ENCODE measurements at regions not wholly inside any gene's neighbourhood (a gene's known extent, or its start where the extent isn't known, plus 50 kb on each side); places are given as distances from the start of the nearest gene placed in this dataset.

GRCh38 chr7:16169537-16169936 is 251.8 kb downstream of the CRPPA start:
- no TSS peak for BruUV-seq (replicated peaks)
- Histone ChIP-seq H3K27ac (ENCODE audit: extremely low read depth, low read depth, low read length) (no peak overlapping the region), H2AFZ (ENCODE audit: low read depth, low read length) (no peak overlapping the region), H3K79me2 (ENCODE audit: control insufficient read depth, insufficient read depth, low read length) (no peaks in the 10 kb centered on the region), H4K20me1 (replicated peaks; ENCODE audit: control insufficient read depth, insufficient read depth, low read length) (no peaks in the 10 kb centered on the region), H3K27me3 (ENCODE audit: control insufficient read depth in 2 of 2, insufficient read depth in 2 of 2, low read length in 2 of 2) (no peaks in the 10 kb centered on the region), H3K9me3 (replicated peaks; ENCODE audit: control insufficient read depth, insufficient read depth, low read depth, low read length) (no peaks in the 10 kb centered on the region), H3K4me2 (ENCODE audit: insufficient read depth, low read length) (no peak overlapping the region), H3K9me1 (ENCODE audit: control insufficient read depth, insufficient read depth, low read length) (no peaks in the 10 kb centered on the region), H3K9ac (ENCODE audit: insufficient read depth in 1 of 2, low read depth in 2 of 2, low read length in 2 of 2) (no peak overlapping the region), H3K36me3 (ENCODE audit: control insufficient read depth, insufficient read depth, low read length) (no peaks in the 10 kb centered on the region), H3K4me1 (replicated peaks in 1 of 2; ENCODE audit: control insufficient read depth in 2 of 2, insufficient read depth in 2 of 2, low read length in 2 of 2) (0 out of 5 replicates have a peak, but pooled peaks cover 0 to 3% of the 10 kb centered on the region in 2 experiments), H3K4me3 (no peak overlapping the region)
- FAIRE-seq (no peak), ATAC-seq (no peak), DNase-seq (ENCODE audit: extremely low read depth in 1 of 4, low spot score in 3 of 4) (no peak)
- ChIA-PET POLR2A (no interaction called here), CTCF (ENCODE audit: low intra/inter-chr PET ratio) (no interaction called here)
- TF ChIP-seq ZNF395 (CRISPR knock-in tag; IDR thresholded peaks at IDR 0.05) (no peak), GATA2 (CRISPR knock-in tag; IDR thresholded peaks at IDR 0.05) (no peak), KDM1A (IDR thresholded peaks at IDR 0.05) (no peak), HLTF (IDR thresholded peaks at IDR 0.05) (no peak), E2F5 (CRISPR knock-in tag; IDR thresholded peaks at IDR 0.05) (no peak), ZNF121 (CRISPR knock-in tag; conservative IDR thresholded peaks at IDR 0.05) (no peak), ZNF778 (CRISPR knock-in tag; IDR thresholded peaks at IDR 0.05) (no peak), ZBTB7A (IDR thresholded peaks at IDR 0.05; ENCODE audit: borderline replicate concordance, control insufficient read depth, low read depth, low read length) (no peak), FOXA3 (CRISPR knock-in tag; conservative IDR thresholded peaks at IDR 0.05 in 1 of 2, IDR thresholded peaks at IDR 0.05 in 1 of 2) (no peak), SMARCE1 (IDR thresholded peaks at IDR 0.05) (no peak), SMARCB1 (IDR thresholded peaks at IDR 0.05; ENCODE audit: insufficient read length, low read depth) (no peak), ZNF280A (IDR thresholded peaks at IDR 0.05; ENCODE audit: low read depth, partially characterized antibody) (no peak)
- TF ChIP-seq, protein P1, sequence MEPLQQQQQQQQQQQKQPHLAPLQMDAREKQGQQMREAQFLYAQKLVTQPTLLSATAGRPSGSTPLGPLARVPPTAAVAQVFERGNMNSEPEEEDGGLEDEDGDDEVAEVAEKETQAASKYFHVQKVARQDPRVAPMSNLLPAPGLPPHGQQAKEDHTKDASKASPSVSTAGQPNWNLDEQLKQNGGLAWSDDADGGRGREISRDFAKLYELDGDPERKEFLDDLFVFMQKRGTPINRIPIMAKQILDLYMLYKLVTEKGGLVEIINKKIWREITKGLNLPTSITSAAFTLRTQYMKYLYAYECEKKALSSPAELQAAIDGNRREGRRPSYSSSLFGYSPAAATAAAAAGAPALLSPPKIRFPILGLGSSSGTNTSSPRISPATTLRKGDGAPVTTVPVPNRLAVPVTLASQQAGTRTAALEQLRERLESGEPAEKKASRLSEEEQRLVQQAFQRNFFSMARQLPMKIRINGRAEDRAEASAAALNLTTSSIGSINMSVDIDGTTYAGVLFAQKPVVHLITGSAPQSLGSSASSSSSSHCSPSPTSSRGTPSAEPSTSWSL (CRISPR knock-in tag; IDR thresholded peaks at IDR 0.05; ENCODE audit: borderline replicate concordance) = no peak
- TF ChIP-seq, protein P2, sequence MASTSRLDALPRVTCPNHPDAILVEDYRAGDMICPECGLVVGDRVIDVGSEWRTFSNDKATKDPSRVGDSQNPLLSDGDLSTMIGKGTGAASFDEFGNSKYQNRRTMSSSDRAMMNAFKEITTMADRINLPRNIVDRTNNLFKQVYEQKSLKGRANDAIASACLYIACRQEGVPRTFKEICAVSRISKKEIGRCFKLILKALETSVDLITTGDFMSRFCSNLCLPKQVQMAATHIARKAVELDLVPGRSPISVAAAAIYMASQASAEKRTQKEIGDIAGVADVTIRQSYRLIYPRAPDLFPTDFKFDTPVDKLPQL (IDR thresholded peaks at IDR 0.05; ENCODE audit: extremely low read depth, insufficient read length) = no peak
- TF ChIP-seq, protein P3, sequence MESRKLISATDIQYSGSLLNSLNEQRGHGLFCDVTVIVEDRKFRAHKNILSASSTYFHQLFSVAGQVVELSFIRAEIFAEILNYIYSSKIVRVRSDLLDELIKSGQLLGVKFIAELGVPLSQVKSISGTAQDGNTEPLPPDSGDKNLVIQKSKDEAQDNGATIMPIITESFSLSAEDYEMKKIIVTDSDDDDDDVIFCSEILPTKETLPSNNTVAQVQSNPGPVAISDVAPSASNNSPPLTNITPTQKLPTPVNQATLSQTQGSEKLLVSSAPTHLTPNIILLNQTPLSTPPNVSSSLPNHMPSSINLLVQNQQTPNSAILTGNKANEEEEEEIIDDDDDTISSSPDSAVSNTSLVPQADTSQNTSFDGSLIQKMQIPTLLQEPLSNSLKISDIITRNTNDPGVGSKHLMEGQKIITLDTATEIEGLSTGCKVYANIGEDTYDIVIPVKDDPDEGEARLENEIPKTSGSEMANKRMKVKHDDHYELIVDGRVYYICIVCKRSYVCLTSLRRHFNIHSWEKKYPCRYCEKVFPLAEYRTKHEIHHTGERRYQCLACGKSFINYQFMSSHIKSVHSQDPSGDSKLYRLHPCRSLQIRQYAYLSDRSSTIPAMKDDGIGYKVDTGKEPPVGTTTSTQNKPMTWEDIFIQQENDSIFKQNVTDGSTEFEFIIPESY (CRISPR knock-in tag; IDR thresholded peaks at IDR 0.05) = no peak
- intact Hi-C loops (cut with micrococcal nuclease) (no loop called here), in situ Hi-C loops (cut with MboI) (no loop called here)
- WGBS (ENCODE audit: insufficient coverage, low coverage, missing lambda C conversion rate) = 32% methylated on average over 2 of the region's 2 CpGs
